ENCODE measurements at regions not wholly inside any gene's neighbourhood (a gene's known extent, or its start where the extent isn't known, plus 50 kb on each side); places are given as distances from the start of the nearest gene placed in this dataset.

- ATAC-seq: no peak
- TF ChIP-seq ZNF8 (CRISPR knock-in tag; IDR thresholded peaks at IDR 0.05) (no peak), OSR1 (CRISPR knock-in tag; IDR thresholded peaks at IDR 0.05) (no peak), ESRRG (CRISPR knock-in tag; IDR thresholded peaks at IDR 0.05) (no peak), ZC3H10 (CRISPR knock-in tag; IDR thresholded peaks at IDR 0.05) (no peak)
Measured at GRCh38 chr3:88991496-88991895, 115.9 kb upstream of the EPHA3 start.

- TF ChIP-seq ZNF8 (CRISPR knock-in tag; IDR thresholded peaks at IDR 0.05): no peak
- TF ChIP-seq CSDC2 (CRISPR knock-in tag; IDR thresholded peaks at IDR 0.05): no peak
- no peak for TF ChIP-seq TCF4 (CRISPR knock-in tag; IDR thresholded peaks at IDR 0.05; ENCODE audit: borderline replicate concordance)
- TF ChIP-seq, protein P1, sequence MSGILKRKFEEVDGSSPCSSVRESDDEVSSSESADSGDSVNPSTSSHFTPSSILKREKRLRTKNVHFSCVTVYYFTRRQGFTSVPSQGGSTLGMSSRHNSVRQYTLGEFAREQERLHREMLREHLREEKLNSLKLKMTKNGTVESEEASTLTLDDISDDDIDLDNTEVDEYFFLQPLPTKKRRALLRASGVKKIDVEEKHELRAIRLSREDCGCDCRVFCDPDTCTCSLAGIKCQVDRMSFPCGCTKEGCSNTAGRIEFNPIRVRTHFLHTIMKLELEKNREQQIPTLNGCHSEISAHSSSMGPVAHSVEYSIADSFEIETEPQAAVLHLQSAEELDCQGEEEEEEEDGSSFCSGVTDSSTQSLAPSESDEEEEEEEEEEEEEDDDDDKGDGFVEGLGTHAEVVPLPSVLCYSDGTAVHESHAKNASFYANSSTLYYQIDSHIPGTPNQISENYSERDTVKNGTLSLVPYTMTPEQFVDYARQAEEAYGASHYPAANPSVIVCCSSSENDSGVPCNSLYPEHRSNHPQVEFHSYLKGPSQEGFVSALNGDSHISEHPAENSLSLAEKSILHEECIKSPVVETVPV (CRISPR knock-in tag; IDR thresholded peaks at IDR 0.05): no peak
- TF ChIP-seq TOX (CRISPR knock-in tag; IDR thresholded peaks at IDR 0.05; ENCODE audit: borderline replicate concordance): no peak
- TF ChIP-seq ZFP3 (CRISPR knock-in tag; IDR thresholded peaks at IDR 0.05): no peak
- no peak for TF ChIP-seq ZC3H10 (CRISPR knock-in tag; IDR thresholded peaks at IDR 0.05)
- no peak for TF ChIP-seq ISL1 (CRISPR knock-in tag; IDR thresholded peaks at IDR 0.05)
- TF ChIP-seq TSHZ2 (CRISPR knock-in tag; IDR thresholded peaks at IDR 0.05): no peak
- TF ChIP-seq PPARA (CRISPR knock-in tag; IDR thresholded peaks at IDR 0.05; ENCODE audit: borderline replicate concordance): no peak
- TF ChIP-seq, protein P2, sequence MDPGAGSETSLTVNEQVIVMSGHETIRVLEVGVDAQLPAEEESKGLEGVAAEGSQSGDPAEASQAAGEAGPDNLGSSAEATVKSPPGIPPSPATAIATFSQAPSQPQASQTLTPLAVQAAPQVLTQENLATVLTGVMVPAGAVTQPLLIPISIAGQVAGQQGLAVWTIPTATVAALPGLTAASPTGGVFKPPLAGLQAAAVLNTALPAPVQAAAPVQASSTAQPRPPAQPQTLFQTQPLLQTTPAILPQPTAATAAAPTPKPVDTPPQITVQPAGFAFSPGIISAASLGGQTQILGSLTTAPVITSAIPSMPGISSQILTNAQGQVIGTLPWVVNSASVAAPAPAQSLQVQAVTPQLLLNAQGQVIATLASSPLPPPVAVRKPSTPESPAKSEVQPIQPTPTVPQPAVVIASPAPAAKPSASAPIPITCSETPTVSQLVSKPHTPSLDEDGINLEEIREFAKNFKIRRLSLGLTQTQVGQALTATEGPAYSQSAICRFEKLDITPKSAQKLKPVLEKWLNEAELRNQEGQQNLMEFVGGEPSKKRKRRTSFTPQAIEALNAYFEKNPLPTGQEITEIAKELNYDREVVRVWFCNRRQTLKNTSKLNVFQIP (CRISPR knock-in tag; IDR thresholded peaks at IDR 0.05; ENCODE audit: borderline replicate concordance, low read depth): no peak
- TF ChIP-seq GLIS3 (CRISPR knock-in tag; IDR thresholded peaks at IDR 0.05): no peak
- no peak for TF ChIP-seq RARB (CRISPR knock-in tag; IDR thresholded peaks at IDR 0.05)
- TF ChIP-seq ZNF565 (CRISPR knock-in tag; conservative IDR thresholded peaks at IDR 0.05; ENCODE audit: low read depth): no peak
- TF ChIP-seq, protein P3, sequence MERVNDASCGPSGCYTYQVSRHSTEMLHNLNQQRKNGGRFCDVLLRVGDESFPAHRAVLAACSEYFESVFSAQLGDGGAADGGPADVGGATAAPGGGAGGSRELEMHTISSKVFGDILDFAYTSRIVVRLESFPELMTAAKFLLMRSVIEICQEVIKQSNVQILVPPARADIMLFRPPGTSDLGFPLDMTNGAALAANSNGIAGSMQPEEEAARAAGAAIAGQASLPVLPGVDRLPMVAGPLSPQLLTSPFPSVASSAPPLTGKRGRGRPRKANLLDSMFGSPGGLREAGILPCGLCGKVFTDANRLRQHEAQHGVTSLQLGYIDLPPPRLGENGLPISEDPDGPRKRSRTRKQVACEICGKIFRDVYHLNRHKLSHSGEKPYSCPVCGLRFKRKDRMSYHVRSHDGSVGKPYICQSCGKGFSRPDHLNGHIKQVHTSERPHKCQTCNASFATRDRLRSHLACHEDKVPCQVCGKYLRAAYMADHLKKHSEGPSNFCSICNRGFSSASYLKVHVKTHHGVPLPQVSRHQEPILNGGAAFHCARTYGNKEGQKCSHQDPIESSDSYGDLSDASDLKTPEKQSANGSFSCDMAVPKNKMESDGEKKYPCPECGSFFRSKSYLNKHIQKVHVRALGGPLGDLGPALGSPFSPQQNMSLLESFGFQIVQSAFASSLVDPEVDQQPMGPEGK (CRISPR knock-in tag; IDR thresholded peaks at IDR 0.05; ENCODE audit: borderline replicate concordance): no peak
- no peak for ATAC-seq
Measured at GRCh38 chr3:88996691-88997090, 110.7 kb upstream of the EPHA3 start.

- no peak for TF ChIP-seq RARB (CRISPR knock-in tag; IDR thresholded peaks at IDR 0.05)
- TF ChIP-seq GLIS3 (CRISPR knock-in tag; IDR thresholded peaks at IDR 0.05): no peak
- TF ChIP-seq ZFP30 (CRISPR knock-in tag; IDR thresholded peaks at IDR 0.05): no peak
- TF ChIP-seq ZFP3 (CRISPR knock-in tag; IDR thresholded peaks at IDR 0.05): no peak
- TF ChIP-seq, protein P3 (CRISPR knock-in tag; IDR thresholded peaks at IDR 0.05; ENCODE audit: borderline replicate concordance): no peak
- TF ChIP-seq BACH2 (CRISPR knock-in tag; IDR thresholded peaks at IDR 0.05; ENCODE audit: borderline replicate concordance): no peak
- TF ChIP-seq CREB5 (CRISPR knock-in tag; IDR thresholded peaks at IDR 0.05; ENCODE audit: low read depth): no peak
- TF ChIP-seq TOX (CRISPR knock-in tag; IDR thresholded peaks at IDR 0.05; ENCODE audit: borderline replicate concordance): no peak
- ATAC-seq: no peak
Measured at GRCh38 chr3:88997260-88997659, 110.2 kb upstream of the EPHA3 start.

All from SK-N-SH treated with all-trans-retinoic acid at 6 μM for 48 hours (cell line).